K562 (cell line): ENCODE measurements at regions not wholly inside any gene's neighbourhood (a gene's known extent, or its start where the extent isn't known, plus 50 kb on each side); places are given as distances from the start of the nearest gene placed in this dataset.

ENCODE experiments used
- ATAC-seq: fragments of 200-7000 bp; cut with Tn5 transposase; 3 replicates; pipeline ENCODE4 v1.9.1; 2020; ENCODE audit warnings: moderate library complexity
- BruUV-seq: library from RNA; stranded (reverse); fragments of 400-500 nt; replicated peaks from 2 replicates; lab custom pipeline; 2021; lab: Mats Ljungman, UMichigan
- CTCF ChIA-PET: fragments of 300-600 bp; formaldehyde crosslinking; extraction: SDS; loops from one replicate; lab custom pipeline; 2021; ENCODE audit warnings: low intra/inter-chr PET ratio; lab: Yijun Ruan, JAX
- POLR2A ChIA-PET: fragments of 300-600, 350-650 bp; sonication (Branson Sonifier 250); formaldehyde crosslinking; extraction: SDS; loops from one replicate; lab custom pipeline; 2021; ENCODE audit warnings: antibody characterized with exemption, inconsistent platforms; lab: Yijun Ruan, JAX
- DNase-seq, 4 experiments: peaks; one replicate each; pipeline versions ENCODE4 v3.0.0 to v3.0.0-alpha.2; 2011 to 2018; ENCODE audit warnings: low spot score in 3 of 4, mixed read lengths in 3 of 4; ENCODE audit errors: extremely low read depth in 1 of 4
- FAIRE-seq: peaks from 2 replicates; lab custom pipeline; 2011; peaks lifted over from hg19 to GRCh38; lab: Jason Lieb, UNC
- H2AFZ ChIP-seq: 2 replicates; pipeline ENCODE4 v1.6.0; 2011; ENCODE audit warnings: low read depth, low read length, control low read depth, inconsistent platforms
- H3K27ac ChIP-seq: fragments of 200-600 bp; 3 replicates; pipeline ENCODE4 v1.8.0; 2011; ENCODE audit warnings: low read depth, mild to moderate bottlenecking, control low read depth, inconsistent platforms, low read length, moderate library complexity, mixed read lengths; ENCODE audit errors: extremely low read depth
- H3K27me3 ChIP-seq, 2 experiments: fragments of 300-600 bp in 1 of 2; 2 replicates in 1 of 2; 3 replicates in 1 of 2; pipeline versions ENCODE4 v1.6.0 to v1.8.0; 2011; ENCODE audit warnings: inconsistent platforms in 2 of 2, low read length in 2 of 2, mild to moderate bottlenecking in 1 of 2, mixed read lengths in 1 of 2, moderate library complexity in 1 of 2; ENCODE audit not compliant: control insufficient read depth in 2 of 2, insufficient read depth in 2 of 2
- H3K36me3 ChIP-seq: fragments of 300-600 bp; 3 replicates; pipeline ENCODE4 v1.8.0; 2011; ENCODE audit warnings: mild to moderate bottlenecking, low read length, inconsistent platforms; ENCODE audit not compliant: control insufficient read depth, insufficient read depth
- H3K4me1 ChIP-seq, 2 experiments: fragments of 200-600 bp in 1 of 2; replicated peaks in 1 of 2; 2 replicates in 1 of 2; 3 replicates in 1 of 2; pipeline versions ENCODE4 v1.5.1 to v1.8.0; 2011; ENCODE audit warnings: inconsistent platforms in 2 of 2, low read length in 2 of 2, mild to moderate bottlenecking in 1 of 2, mixed read lengths in 1 of 2, moderate library complexity in 1 of 2; ENCODE audit not compliant: control insufficient read depth in 2 of 2, insufficient read depth in 2 of 2
- H3K4me2 ChIP-seq: 2 replicates; pipeline ENCODE4 v1.6.1; 2011; ENCODE audit warnings: low read length, control low read depth, inconsistent platforms, mixed read lengths; ENCODE audit not compliant: insufficient read depth
- H3K4me3 ChIP-seq: fragments of 200-600 bp; sonication (generic), shearing (Covaris generic); 2 replicates; pipeline ENCODE4 v1.5.1; 2016; ENCODE audit warnings: control low read depth, inconsistent platforms
- H3K79me2 ChIP-seq: fragments of 200-600 bp; 3 replicates; pipeline ENCODE4 v1.8.0; 2011; ENCODE audit warnings: low read length, inconsistent platforms; ENCODE audit not compliant: control insufficient read depth, insufficient read depth
- H3K9ac ChIP-seq, 2 experiments: 2 replicates each; pipeline versions ENCODE4 v1.6.0 to v1.6.1; 2011; ENCODE audit warnings: low read depth in 2 of 2, low read length in 2 of 2, control low read depth in 1 of 2, inconsistent platforms in 1 of 2, mild to moderate bottlenecking in 1 of 2, mixed read lengths in 1 of 2; ENCODE audit not compliant: insufficient read depth in 1 of 2
- H3K9me1 ChIP-seq: one replicate; pipeline ENCODE4 v1.6.0; 2011; ENCODE audit warnings: inconsistent platforms, mild to moderate bottlenecking, low read length, moderate library complexity; ENCODE audit not compliant: control insufficient read depth, insufficient read depth
- H3K9me3 ChIP-seq: replicated peaks from 2 replicates; pipeline ENCODE4 v1.5.1; 2011; ENCODE audit warnings: low read depth, low read length, inconsistent platforms; ENCODE audit not compliant: control insufficient read depth, insufficient read depth
- H4K20me1 ChIP-seq: replicated peaks from 2 replicates; pipeline ENCODE4 v1.6.1; 2011; ENCODE audit warnings: low read length, inconsistent platforms, mixed read lengths; ENCODE audit not compliant: control insufficient read depth, insufficient read depth
- BHLHE40 ChIP-seq: IDR thresholded peaks from 2 replicates; pipeline ENCODE4 v1.6.1; 2011; ENCODE audit warnings: low read length, improper control_type of control experiment
- CREB1 ChIP-seq, 2 experiments: sonication (generic) in 1 of 2; formaldehyde crosslinking in 1 of 2; IDR thresholded peaks; 2 replicates each; pipeline versions ENCODE4 v1.6.1 to v1.8.0; 2012 to 2022; ENCODE audit warnings: inconsistent platforms in 1 of 2, mild to moderate bottlenecking in 1 of 2, missing genetic modification reagents in 1 of 2, moderate library complexity in 1 of 2
- DLX4 ChIP-seq: fragments of 250-450 bp; sonication (Bioruptor Pico); IDR thresholded peaks from 2 replicates; pipeline ENCODE4 v1.6.1; 2021; ENCODE audit warnings: mild to moderate bottlenecking
- E2F8 ChIP-seq: fragments of 450-650 bp; IDR thresholded peaks from 2 replicates; pipeline ENCODE4 v1.7.1; 2018; ENCODE audit warnings: mild to moderate bottlenecking, low read depth; ENCODE audit not compliant: partially characterized antibody
- FOXA1 ChIP-seq: fragments of 450-650 bp; IDR thresholded peaks from 2 replicates; pipeline ENCODE4 v1.6.1; 2016; ENCODE audit warnings: mild to moderate bottlenecking, borderline replicate concordance
- LARP7 ChIP-seq: fragments of 450-650 bp; IDR thresholded peaks from 2 replicates; pipeline ENCODE4 v1.6.1; 2016
- NFIX ChIP-seq: fragments of 250-450 bp; sonication (Bioruptor Pico); IDR thresholded peaks from 2 replicates; pipeline ENCODE4 v1.4.0; 2020; ENCODE audit warnings: low read depth, mild to moderate bottlenecking, moderate library complexity
- POLR2A ChIP-seq: fragments of 450-650 bp; conservative IDR thresholded peaks from 2 replicates; pipeline ENCODE4 v1.6.1; 2016
- SMC3 ChIP-seq: conservative IDR thresholded peaks from 2 replicates; pipeline ENCODE4 v1.6.1; 2011; ENCODE audit warnings: low read depth, low read length, improper control_type of control experiment; ENCODE audit not compliant: insufficient read depth
- TCF3 ChIP-seq: sonication (generic); formaldehyde crosslinking; IDR thresholded peaks from 2 replicates; pipeline ENCODE4 v1.4.0; 2020; ENCODE audit warnings: mild to moderate bottlenecking, missing genetic modification reagents
- THRAP3 ChIP-seq: fragments of 450-650 bp; IDR thresholded peaks from 2 replicates; pipeline ENCODE4 v1.6.1; 2016; ENCODE audit warnings: mild to moderate bottlenecking, inconsistent platforms, borderline replicate concordance
- ZBTB9 ChIP-seq: fragments of 450-650 bp; formaldehyde crosslinking; IDR thresholded peaks from 2 replicates; pipeline ENCODE4 v1.4.0; 2020; ENCODE audit warnings: mild to moderate bottlenecking, moderate library complexity
- in situ Hi-C: fragments of 300-500 bp; cut with MboI; formaldehyde crosslinking; loops from 4 replicates; pipeline ENCODE4 v1.15.0; 2018; ENCODE audit warnings: inconsistent platforms, mixed read lengths
- intact Hi-C: fragments of 100-400 bp; cut with micrococcal nuclease; formaldehyde crosslinking; loops from 2 replicates; pipeline ENCODE4 v1.14.2; 2022
- TF ChIP-seq, protein P1 (sequence below): fragments of 250-450 bp; sonication (Bioruptor Pico); IDR thresholded peaks from 2 replicates; pipeline ENCODE4 v1.5.1; 2021; ENCODE audit warnings: mild to moderate bottlenecking
- TF ChIP-seq, protein P2 (sequence below): IDR thresholded peaks from 2 replicates; pipeline ENCODE4 v1.6.1; 2016; ENCODE audit warnings: missing genetic modification characterization, missing compliant biosample characterization

DNA sequence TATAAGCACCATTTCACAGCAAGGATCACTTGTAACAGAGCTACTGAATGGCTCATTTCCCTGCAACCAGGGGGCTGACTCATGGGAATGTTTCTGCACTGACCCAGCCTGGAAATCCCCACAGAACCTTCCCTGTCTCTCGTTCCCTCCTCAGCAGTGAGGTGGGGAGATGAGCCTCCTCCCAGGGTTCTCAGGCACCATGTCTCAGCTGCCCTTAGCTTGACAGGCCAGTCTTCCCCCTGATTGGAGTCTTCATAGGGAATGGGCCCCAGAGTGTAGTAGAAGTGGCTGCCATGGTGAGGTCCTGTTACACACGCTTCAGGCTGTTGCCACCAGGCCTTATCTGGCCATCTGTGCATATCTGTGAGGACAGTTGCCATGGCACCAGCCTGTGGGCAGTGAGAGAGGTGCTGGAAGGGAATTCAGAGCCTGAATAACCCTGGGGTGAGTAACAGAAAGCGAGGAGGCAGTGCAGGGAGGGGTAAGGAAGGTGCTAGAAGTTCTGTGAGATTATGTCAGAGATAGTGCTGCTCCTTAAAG, 324.4 kb downstream of the ENC1 start (continued):
- no peak for TF ChIP-seq TCF3 (CRISPR knock-in tag)

GRCh38 chr5:74314906-74315305, 325.6 kb downstream of the ENC1 start:
- Histone ChIP-seq H3K9ac (no peak overlapping the region), H3K27me3 (peaks cover 0 to 7% of the 10 kb centered on the region in 2 experiments; a peak in 2 of 5 replicates), H3K9me1 (no peaks in the 10 kb centered on the region), H3K27ac (no peak overlapping the region), H3K4me2 (no peak overlapping the region), H4K20me1 (no peaks in the 10 kb centered on the region), H3K36me3 (no peaks in the 10 kb centered on the region), H3K4me3 (no peak overlapping the region), H3K9me3 (no peaks in the 10 kb centered on the region), H2AFZ (no peak overlapping the region), H3K4me1 (no peaks in the 10 kb centered on the region), H3K79me2 (no peaks in the 10 kb centered on the region)
- TF ChIP-seq NFIX (CRISPR knock-in tag), result no peak
- TF ChIP-seq THRAP3, result no peak
- no peak for TF ChIP-seq FOXA1
- no peak for TF ChIP-seq POLR2A
- TF ChIP-seq LARP7, result no peak
- TF ChIP-seq E2F8, result no peak
- TF ChIP-seq, protein P1, sequence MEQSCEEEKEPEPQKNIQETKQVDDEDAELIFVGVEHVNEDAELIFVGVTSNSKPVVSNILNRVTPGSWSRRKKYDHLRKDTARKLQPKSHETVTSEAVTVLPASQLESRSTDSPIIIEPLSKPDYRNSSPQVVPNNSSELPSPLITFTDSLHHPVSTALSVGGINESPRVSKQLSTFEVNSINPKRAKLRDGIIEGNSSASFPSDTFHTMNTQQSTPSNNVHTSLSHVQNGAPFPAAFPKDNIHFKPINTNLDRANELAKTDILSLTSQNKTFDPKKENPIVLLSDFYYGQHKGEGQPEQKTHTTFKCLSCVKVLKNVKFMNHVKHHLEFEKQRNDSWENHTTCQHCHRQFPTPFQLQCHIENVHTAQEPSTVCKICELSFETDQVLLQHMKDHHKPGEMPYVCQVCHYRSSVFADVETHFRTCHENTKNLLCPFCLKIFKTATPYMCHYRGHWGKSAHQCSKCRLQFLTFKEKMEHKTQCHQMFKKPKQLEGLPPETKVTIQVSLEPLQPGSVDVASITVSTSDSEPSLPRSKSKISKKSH (CRISPR knock-in tag), result no peak
- TF ChIP-seq SMC3, result no peak
- no peak for TF ChIP-seq DLX4 (CRISPR knock-in tag)
- no peak for TF ChIP-seq CREB1 (IDR thresholded peaks at IDR 0.05)
- no peak for TF ChIP-seq CREB1 (CRISPR knock-in tag; IDR thresholded peaks at IDR 0.05)
- TF ChIP-seq, protein P2, sequence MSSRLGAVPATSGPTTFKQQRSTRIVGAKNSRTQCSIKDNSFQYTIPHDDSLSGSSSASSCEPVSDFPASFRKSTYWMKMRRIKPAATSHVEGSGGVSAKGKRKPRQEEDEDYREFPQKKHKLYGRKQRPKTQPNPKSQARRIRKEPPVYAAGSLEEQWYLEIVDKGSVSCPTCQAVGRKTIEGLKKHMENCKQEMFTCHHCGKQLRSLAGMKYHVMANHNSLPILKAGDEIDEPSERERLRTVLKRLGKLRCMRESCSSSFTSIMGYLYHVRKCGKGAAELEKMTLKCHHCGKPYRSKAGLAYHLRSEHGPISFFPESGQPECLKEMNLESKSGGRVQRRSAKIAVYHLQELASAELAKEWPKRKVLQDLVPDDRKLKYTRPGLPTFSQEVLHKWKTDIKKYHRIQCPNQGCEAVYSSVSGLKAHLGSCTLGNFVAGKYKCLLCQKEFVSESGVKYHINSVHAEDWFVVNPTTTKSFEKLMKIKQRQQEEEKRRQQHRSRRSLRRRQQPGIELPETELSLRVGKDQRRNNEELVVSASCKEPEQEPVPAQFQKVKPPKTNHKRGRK (tag), result no peak
- TF ChIP-seq ZBTB9 (CRISPR knock-in tag), result no peak
- no peak for TF ChIP-seq BHLHE40
- intact Hi-C loops (no loop called here), in situ Hi-C loops (no loop called here)
- FAIRE-seq (no peak), ATAC-seq (no peak), DNase-seq (no peak)
- ChIA-PET POLR2A (interaction anchor here (1.5 kb wide), 1 partner anchor 9 kb away, joined by 5 read pairs; no protein-coding TSS in a partner anchor), CTCF (no interaction called here)
- BruUV-seq, result no TSS peak
